Spleen (tissue), 11 donors: ENCODE measurements at regions not wholly inside any gene's neighbourhood (a gene's known extent, or its start where the extent isn't known, plus 50 kb on each side); places are given as distances from the start of the nearest gene placed in this dataset.

Experiments
- DNase-seq: peaks from one replicate; pipeline ENCODE4 v3.0.0-alpha.2; 2020
- H3K27ac ChIP-seq, 8 donors: fragments of 200-600 bp; sonication (generic) in 7 of 8; 1 replicate in 4 of 8; 2 replicates in 4 of 8; pipeline versions ENCODE4 v1.5.0 to v1.8.0; 2016 to 2021; ENCODE audit warnings: inconsistent platforms in 4 of 8, mild to moderate bottlenecking in 4 of 8, moderate library complexity in 1 of 8
- H3K27me3 ChIP-seq, 7 donors: fragments of 200-600 bp; sonication (generic) in 6 of 7; replicated peaks in 1 of 7; 1 replicate in 4 of 7; 2 replicates in 3 of 7; pipeline versions ENCODE4 v1.5.0 to v1.8.0; 2016 to 2021; ENCODE audit warnings: inconsistent platforms in 3 of 7, mild to moderate bottlenecking in 1 of 7
- H3K36me3 ChIP-seq, 6 donors: fragments of 200-600 bp; sonication (generic) in 5 of 6; 1 replicate in 4 of 6; 2 replicates in 2 of 6; pipeline versions ENCODE4 v1.5.0 to v1.8.0; 2016 to 2021; ENCODE audit warnings: inconsistent platforms in 2 of 6
- H3K4me1 ChIP-seq, 6 donors: fragments of 200-600 bp; sonication (generic) in 5 of 6; 1 replicate in 3 of 6; 2 replicates in 3 of 6; pipeline versions ENCODE4 v1.5.0 to v1.8.0; 2016 to 2021; ENCODE audit warnings: inconsistent platforms in 3 of 6
- H3K4me3 ChIP-seq, 8 donors: fragments of 200-600 bp; sonication (generic) in 7 of 8; 1 replicate in 4 of 8; 2 replicates in 4 of 8; pipeline versions ENCODE4 v1.5.0 to v1.8.0; 2016 to 2021; ENCODE audit warnings: inconsistent platforms in 4 of 8, mild to moderate bottlenecking in 4 of 8, moderate library complexity in 2 of 8
- H3K9me3 ChIP-seq, 8 donors: fragments of 200-600 bp; sonication (generic) in 7 of 8; 1 replicate in 4 of 8; 2 replicates in 4 of 8; pipeline versions ENCODE4 v1.5.0 to v1.8.0; 2016 to 2021; ENCODE audit warnings: inconsistent platforms in 4 of 8
- POLR2A ChIP-seq, 3 donors: fragments of 450-650 bp; IDR thresholded peaks; one replicate each; pipeline ENCODE4 v1.5.1; 2017; ENCODE audit warnings: antibody characterized with exemption in 3 of 3, mild to moderate bottlenecking in 1 of 3
- POLR2AphosphoS5 ChIP-seq, 3 donors: sonication (generic); formaldehyde crosslinking; IDR thresholded peaks; one replicate each; pipeline ENCODE4 v1.5.1; 2017; ENCODE audit warnings: antibody characterized with exemption in 3 of 3
- WGBS, 5 donors: extraction: QIAGEN DNeasy Blood & Tissue Kit in 3 of 5; methylation state at CpG; one replicate each; pipeline versions ENCODE4 v1.1.5 to v1.1.7; 2013 to 2018; 5-methylcytosine and 5-hydroxymethylcytosine counted together
- intact Hi-C: fragments of 100-400 bp; cut with DNase I; formaldehyde crosslinking; loops from one replicate; pipeline ENCODE4 v1.15.0; 2023; ENCODE audit warnings: low total_unique reads
- TF ChIP-seq, protein P1 (sequence below), 11 experiments: fragments of 200-600 bp in 7 of 11; fragments of 450-650 bp in 4 of 11; sonication (generic) in 4 of 11; IDR thresholded peaks in 8 of 11; conservative IDR thresholded peaks in 3 of 11; 1 replicate in 7 of 11; 2 replicates in 4 of 11; pipeline versions ENCODE4 v1.4.0 to v1.8.0; 2016 to 2021; ENCODE audit warnings: antibody characterized with exemption in 11 of 11, inconsistent platforms in 4 of 11, mild to moderate bottlenecking in 1 of 11
- donor health status: healthy with polysubstance abuse.
- donor health status: DM: no; HTN: no; CAD: no; lungs with moderate emphysema.
- donor health status: DM: no; HTN: no; CAD: no.
- donor health status: Bipolar disorder and iron deficiency.
- donor health status: healthy.
- donor health status: DM: no; HTN: no; CAD: no.
- donor health status: DM: yes; HTN: yes; CAD: no.

DNA sequence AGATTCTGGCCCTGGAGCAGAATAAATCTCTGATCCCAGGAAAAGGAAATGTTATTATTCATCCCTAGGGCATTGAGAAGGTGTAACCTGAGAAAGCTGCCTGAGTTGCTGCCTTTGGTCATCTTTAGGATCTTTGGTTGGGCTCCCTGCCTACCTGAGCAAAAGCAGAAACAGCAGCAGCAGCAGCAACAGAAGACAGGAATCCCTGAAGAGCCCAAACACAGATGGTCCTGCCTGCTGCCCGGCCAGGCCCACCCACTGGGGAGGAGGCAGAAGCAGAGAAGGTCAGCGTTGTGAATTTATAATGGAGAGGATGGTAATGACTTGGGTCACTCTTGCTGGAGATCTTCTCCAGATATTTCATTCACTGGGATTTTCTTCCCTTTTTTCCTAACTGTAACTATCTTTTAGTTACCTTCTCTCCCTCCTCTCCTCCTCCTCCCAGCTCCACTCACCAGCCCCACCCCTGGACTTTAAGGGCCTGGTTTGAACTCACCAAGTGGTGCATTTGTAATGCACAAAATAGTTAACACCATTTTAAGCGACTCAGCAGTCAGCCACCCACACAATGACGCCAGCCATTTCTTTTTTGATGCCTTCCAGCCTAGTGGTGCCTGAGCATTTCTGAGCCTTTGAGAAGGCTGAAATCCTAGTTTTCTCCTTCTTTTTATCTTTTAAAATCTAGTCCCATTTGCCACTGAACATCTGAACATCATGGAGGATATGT lies 91.7 kb downstream of the HSPH1 start:
- intact Hi-C loops = no loop called here
- H3K4me1 ChIP-seq = peaks cover 0 to 3% (median 0%) of the 10 kb centered on the region in 6 donors
- H3K4me3 ChIP-seq = no peak overlapping the region
- no peak for TF ChIP-seq POLR2A (IDR thresholded peaks at IDR 0.05)
- TF ChIP-seq POLR2AphosphoS5 (IDR thresholded peaks at IDR 0.05) = no peak
- TF ChIP-seq, protein P1, sequence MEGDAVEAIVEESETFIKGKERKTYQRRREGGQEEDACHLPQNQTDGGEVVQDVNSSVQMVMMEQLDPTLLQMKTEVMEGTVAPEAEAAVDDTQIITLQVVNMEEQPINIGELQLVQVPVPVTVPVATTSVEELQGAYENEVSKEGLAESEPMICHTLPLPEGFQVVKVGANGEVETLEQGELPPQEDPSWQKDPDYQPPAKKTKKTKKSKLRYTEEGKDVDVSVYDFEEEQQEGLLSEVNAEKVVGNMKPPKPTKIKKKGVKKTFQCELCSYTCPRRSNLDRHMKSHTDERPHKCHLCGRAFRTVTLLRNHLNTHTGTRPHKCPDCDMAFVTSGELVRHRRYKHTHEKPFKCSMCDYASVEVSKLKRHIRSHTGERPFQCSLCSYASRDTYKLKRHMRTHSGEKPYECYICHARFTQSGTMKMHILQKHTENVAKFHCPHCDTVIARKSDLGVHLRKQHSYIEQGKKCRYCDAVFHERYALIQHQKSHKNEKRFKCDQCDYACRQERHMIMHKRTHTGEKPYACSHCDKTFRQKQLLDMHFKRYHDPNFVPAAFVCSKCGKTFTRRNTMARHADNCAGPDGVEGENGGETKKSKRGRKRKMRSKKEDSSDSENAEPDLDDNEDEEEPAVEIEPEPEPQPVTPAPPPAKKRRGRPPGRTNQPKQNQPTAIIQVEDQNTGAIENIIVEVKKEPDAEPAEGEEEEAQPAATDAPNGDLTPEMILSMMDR (IDR thresholded peaks at IDR 0.05 in 8 of 11, conservative IDR thresholded peaks at IDR 0.05 in 3 of 11) = no peak
- DNase-seq = no peak
- no peak overlapping the region for H3K27ac ChIP-seq
- peaks cover 0 to 8% (median 0%) of the 10 kb centered on the region in 7 donors for H3K27me3 ChIP-seq
- H3K36me3 ChIP-seq = no peaks in the 10 kb centered on the region
- no peaks in the 10 kb centered on the region for H3K9me3 ChIP-seq
- 57 to 77% (median 73%) methylated on average over 4 of the region's 4 CpGs for WGBS, 5 donors

DNA sequence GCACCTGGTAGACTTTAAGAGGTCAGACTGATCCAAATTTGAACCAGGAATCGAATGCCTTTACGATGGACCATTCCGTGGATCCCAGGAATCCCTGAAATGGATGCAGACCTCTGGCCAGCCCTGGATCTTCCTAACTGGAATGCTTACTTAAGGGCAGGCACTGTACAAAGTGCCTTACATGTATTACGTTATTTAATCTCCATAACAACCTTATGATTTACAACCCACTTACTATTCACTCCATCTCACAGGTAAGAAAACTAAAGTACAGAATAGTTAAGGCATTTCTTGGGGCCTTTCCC lies 93.6 kb downstream of the HSPH1 start:
- H3K4me1 ChIP-seq = no peaks in the 10 kb centered on the region
- TF ChIP-seq POLR2A (IDR thresholded peaks at IDR 0.05) (no peak), POLR2AphosphoS5 (IDR thresholded peaks at IDR 0.05) (no peak)
- TF ChIP-seq, protein P1 (IDR thresholded peaks at IDR 0.05 in 8 of 11, conservative IDR thresholded peaks at IDR 0.05 in 3 of 11) = no peak
- WGBS, 5 donors = 87 to 94% (median 89%) methylated on average over 4 of the region's 4 CpGs
- no peak overlapping the region for H3K4me3 ChIP-seq
- H3K27me3 ChIP-seq = peaks cover 0 to 19% (median 0%) of the 10 kb centered on the region in 7 donors
- intact Hi-C loops = no loop called here
- DNase-seq = no peak
- no peaks in the 10 kb centered on the region for H3K36me3 ChIP-seq
- H3K9me3 ChIP-seq = no peaks in the 10 kb centered on the region
- H3K27ac ChIP-seq = no peak overlapping the region

DNA sequence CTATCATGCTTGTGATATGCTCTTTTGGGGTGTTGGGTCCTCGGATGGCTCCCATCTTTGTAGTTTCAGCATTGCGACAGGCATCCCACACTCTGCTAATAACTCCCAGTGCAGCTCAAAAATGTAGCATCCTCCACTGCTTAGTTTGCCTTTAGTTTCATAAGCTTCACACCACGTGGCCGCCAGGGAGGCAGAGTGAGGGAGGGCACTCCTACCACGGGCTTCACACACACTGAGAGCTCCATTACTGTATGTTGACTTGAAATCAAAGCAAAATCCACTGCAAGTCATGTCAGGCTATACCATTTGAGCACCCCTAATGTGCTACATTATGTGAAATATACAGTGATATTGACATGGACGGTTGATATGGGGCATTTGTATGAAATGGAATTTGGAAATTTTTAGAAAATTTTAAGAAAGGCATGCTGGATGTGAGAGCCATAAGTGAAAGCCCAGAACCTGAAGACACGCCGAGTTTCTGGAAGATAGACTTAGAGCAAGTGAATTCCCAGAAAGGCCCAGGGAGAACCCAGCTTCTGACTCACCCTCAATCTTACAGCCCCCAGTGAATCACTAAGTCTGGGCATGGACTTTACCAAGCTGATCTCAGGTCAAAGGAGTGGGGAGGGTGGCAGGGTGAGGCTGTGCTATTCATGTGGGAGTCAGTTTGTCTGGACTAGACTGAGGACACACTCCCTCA lies 94.1 kb downstream of the HSPH1 start:
- no peak overlapping the region for H3K4me3 ChIP-seq
- intact Hi-C loops = no loop called here
- no peak overlapping the region for H3K27ac ChIP-seq
- TF ChIP-seq POLR2A (IDR thresholded peaks at IDR 0.05) (no peak), POLR2AphosphoS5 (IDR thresholded peaks at IDR 0.05) (no peak)
- TF ChIP-seq, protein P1 (IDR thresholded peaks at IDR 0.05 in 8 of 11, conservative IDR thresholded peaks at IDR 0.05 in 3 of 11) = no peak
- H3K4me1 ChIP-seq = no peaks in the 10 kb centered on the region
- H3K36me3 ChIP-seq = no peaks in the 10 kb centered on the region
- H3K27me3 ChIP-seq = peaks cover 0 to 22% (median 0%) of the 10 kb centered on the region in 7 donors
- WGBS, 5 donors = 71 to 88% (median 79%) methylated on average over 8 of the region's 8 CpGs
- DNase-seq = no peak
- H3K9me3 ChIP-seq = no peaks in the 10 kb centered on the region

DNA sequence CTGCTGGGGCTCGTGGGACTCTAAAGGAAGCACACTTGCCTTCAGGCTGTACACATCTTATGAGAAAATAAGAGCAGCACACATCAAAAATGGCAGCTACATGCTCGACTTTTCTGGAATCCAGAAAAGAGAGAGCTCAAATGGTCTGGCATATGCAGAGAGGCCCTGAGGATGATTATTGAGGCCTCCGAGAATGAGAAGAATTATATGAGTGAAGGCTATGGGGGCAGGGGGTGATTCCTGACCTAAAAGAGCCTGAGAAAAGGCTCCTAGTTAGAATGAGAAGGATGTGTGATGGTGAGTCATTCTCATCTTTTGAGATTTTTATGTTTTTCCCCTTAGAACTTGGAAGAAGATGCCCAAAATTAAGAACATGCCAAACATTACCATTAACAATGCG lies 97.1 kb downstream of the HSPH1 start:
- 73 to 82% (median 78%) methylated on average over 4 of the region's 4 CpGs for WGBS, 5 donors
- no peaks in the 10 kb centered on the region for H3K4me1 ChIP-seq
- intact Hi-C loops = no loop called here
- no peaks in the 10 kb centered on the region for H3K9me3 ChIP-seq
- no peak for TF ChIP-seq POLR2A (IDR thresholded peaks at IDR 0.05)
- no peak for TF ChIP-seq POLR2AphosphoS5 (IDR thresholded peaks at IDR 0.05)
- TF ChIP-seq, protein P1 (IDR thresholded peaks at IDR 0.05 in 8 of 11, conservative IDR thresholded peaks at IDR 0.05 in 3 of 11) = no peak
- no peaks in the 10 kb centered on the region for H3K36me3 ChIP-seq
- no peak for DNase-seq
- H3K27ac ChIP-seq = no peak overlapping the region
- H3K27me3 ChIP-seq = peaks cover 0 to 40% (median 3%) of the 10 kb centered on the region in 7 donors
- no peak overlapping the region for H3K4me3 ChIP-seq
